Skeletal muscle cell (primary cell): ENCODE measurements at regions not wholly inside any gene's neighbourhood (a gene's known extent, or its start where the extent isn't known, plus 50 kb on each side); places are given as distances from the start of the nearest gene placed in this dataset.

Source experiments
- DNase-seq: peaks from one replicate; pipeline ENCODE4 v3.0.0-alpha.2; 2010; ENCODE audit warnings: low read depth
- H3K4me3 ChIP-seq: 2 replicates; pipeline ENCODE4 v1.5.1; 2011; ENCODE audit warnings: low read depth, mild to moderate bottlenecking, control low read depth, low read length, moderate library complexity

DNA sequence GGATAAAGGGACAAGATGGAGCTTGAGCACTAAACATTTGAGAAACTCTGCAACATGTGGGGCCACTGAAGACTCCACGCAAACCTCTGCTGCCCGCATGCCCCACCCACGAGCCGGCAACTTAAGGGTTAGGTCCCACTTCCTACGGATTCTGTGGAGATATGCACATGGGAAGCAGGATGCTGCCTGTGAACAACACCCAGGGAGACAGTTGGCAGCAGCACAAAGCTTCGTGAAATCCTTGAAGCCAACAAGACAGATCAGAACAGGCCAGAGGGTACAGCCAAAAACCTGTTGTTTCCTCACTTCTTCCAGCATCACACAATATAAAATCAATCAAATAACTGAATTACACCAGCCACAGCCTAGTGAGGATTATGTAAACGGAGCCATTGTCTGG is 270.4 kb downstream of the ENC1 start:
- H3K4me3 ChIP-seq, result no peak overlapping the region
- DNase-seq, result no peak

- no peak overlapping the region for H3K4me3 ChIP-seq
- no peak for DNase-seq
These were observed 271.4 kb downstream of the ENC1 start for GRCh38 chr5:74369173-74369572.

- DNase-seq, result no peak
- H3K4me3 ChIP-seq, result no peak overlapping the region
These were observed 272.6 kb downstream of the ENC1 start for GRCh38 chr5:74367934-74368333.

GRCh38 chr5:74367241-74367733 is 273.2 kb downstream of the ENC1 start:
- no peak overlapping the region for H3K4me3 ChIP-seq
- no peak for DNase-seq

DNA sequence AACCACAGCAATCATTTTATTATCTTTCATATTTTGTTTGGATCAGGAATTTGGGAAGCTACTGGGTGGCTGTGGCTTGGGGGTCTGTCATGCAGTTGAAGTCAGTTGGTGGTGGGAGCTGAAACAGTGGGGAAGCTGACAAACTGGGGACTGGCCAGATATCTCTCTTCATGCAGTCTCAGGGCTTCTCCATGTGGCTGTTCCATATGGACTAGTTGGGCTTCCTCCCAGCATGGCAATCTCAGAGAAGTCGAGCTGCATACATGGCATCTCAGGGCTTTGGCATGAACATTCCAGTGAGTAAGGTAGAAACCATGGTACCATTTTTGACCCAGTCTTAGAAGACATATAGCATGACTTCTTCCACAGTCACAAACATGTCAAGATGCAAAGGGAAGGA is 274.8 kb downstream of the ENC1 start:
- H3K4me3 ChIP-seq, result no peak overlapping the region
- DNase-seq, result no peak

GRCh38 chr5:74364507-74364906 is 276.0 kb downstream of the ENC1 start:
- DNase-seq, result no peak

GRCh38 chr5:74363603-74364205 is 276.8 kb downstream of the ENC1 start:
- H3K4me3 ChIP-seq, result no peak overlapping the region
- no peak for DNase-seq

More at GRCh38 chr5:74364507-74364906, 276.0 kb downstream of the ENC1 start:
- H3K4me3 ChIP-seq, result no peak overlapping the region

GRCh38 chr5:74361406-74362358 is 278.8 kb downstream of the ENC1 start:
- no peak overlapping the region for H3K4me3 ChIP-seq
- DNase-seq, result no peak

GRCh38 chr5:74360535-74361210 is 279.9 kb downstream of the ENC1 start:
- DNase-seq, result no peak
- no peak overlapping the region for H3K4me3 ChIP-seq

GRCh38 chr5:74357827-74358226 is 282.7 kb downstream of the ENC1 start:
- peak; percentile 22 for DNase-seq

GRCh38 chr5:74356009-74356695 is 284.4 kb downstream of the ENC1 start:
- H3K4me3 ChIP-seq, result no peak overlapping the region
- DNase-seq, result no peak

More at GRCh38 chr5:74357827-74358226, 282.7 kb downstream of the ENC1 start:
- H3K4me3 ChIP-seq, result no peak overlapping the region

DNA sequence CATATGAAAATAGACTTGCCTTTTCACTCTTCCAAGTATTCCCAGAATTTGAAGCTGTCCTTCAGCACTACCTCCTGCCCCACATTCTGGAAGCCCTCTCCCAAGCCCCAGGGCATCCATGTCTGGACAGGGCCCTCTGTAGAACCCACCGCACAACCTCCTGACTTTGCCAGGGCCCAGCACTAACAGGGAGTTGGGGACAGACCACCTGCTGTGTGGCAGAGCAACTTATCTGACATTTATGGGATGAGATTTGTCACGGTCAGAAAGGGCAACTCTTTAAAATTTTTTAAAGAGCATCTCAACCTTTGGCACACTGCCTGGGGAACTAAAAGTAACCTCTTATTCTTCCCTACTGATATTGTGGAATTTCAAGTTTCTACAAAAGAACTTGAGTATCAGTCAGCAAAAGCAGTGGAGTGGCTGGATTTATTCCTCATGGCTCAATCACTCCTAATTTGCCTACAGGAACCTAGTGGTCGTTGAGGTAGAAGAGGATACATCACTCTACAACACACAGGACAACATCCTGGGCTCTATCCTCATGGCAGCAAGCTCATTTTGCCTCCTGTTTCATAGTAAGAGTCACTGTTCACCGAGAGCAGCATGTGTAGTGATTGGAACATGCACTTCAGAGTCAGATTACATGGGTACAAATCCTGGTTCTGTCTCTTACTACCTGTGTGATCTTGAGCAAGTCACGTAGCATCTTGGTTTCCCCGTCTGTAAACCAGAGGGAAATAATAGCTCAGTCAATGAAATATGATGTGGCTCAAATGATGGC is 285.3 kb downstream of the ENC1 start:
- DNase-seq, result no peak
- no peak overlapping the region for H3K4me3 ChIP-seq

GRCh38 chr5:74352256-74352655 is 288.3 kb downstream of the ENC1 start:
- H3K4me3 ChIP-seq, result no peak overlapping the region
- DNase-seq, result no peak

- DNase-seq, result peak; percentile 40
These were observed 297.4 kb downstream of the ENC1 start for GRCh38 chr5:74342948-74343682.

GRCh38 chr5:74342182-74342581 is 298.3 kb downstream of the ENC1 start:
- H3K4me3 ChIP-seq, result no peak overlapping the region
- no peak for DNase-seq

More at GRCh38 chr5:74342948-74343682, 297.4 kb downstream of the ENC1 start:
- H3K4me3 ChIP-seq, result no peak overlapping the region

- DNase-seq, result no peak
- H3K4me3 ChIP-seq, result no peak overlapping the region
These were observed 299.3 kb downstream of the ENC1 start for GRCh38 chr5:74341221-74341620.

- DNase-seq, result no peak
- H3K4me3 ChIP-seq, result no peak overlapping the region
These were observed 300.1 kb downstream of the ENC1 start for GRCh38 chr5:74340476-74340875.

DNA sequence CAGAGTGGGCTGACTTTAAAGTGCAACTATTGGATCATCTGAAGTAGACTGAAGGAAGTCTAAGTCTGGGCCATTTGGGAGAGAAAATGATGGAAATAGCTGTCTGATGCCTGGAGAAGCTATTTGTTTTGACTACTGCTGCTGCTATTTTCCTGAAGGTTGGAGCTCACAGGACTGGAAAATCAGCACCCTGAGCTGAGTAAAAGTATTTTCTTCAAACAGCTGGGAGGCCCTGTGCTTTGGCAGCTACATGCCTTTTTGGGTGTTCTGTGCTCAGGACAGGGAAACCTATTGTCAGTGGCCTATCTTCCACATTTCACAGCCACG is 302.6 kb downstream of the ENC1 start:
- no peak overlapping the region for H3K4me3 ChIP-seq
- no peak for DNase-seq
